ENCODE measurements at regions not wholly inside any gene's neighbourhood (a gene's known extent, or its start where the extent isn't known, plus 50 kb on each side); places are given as distances from the start of the nearest gene placed in this dataset.

GRCh38 chr13:33560726-33561125 is 257.2 kb upstream of the RFC3 start:
- TF ChIP-seq, protein P1, sequence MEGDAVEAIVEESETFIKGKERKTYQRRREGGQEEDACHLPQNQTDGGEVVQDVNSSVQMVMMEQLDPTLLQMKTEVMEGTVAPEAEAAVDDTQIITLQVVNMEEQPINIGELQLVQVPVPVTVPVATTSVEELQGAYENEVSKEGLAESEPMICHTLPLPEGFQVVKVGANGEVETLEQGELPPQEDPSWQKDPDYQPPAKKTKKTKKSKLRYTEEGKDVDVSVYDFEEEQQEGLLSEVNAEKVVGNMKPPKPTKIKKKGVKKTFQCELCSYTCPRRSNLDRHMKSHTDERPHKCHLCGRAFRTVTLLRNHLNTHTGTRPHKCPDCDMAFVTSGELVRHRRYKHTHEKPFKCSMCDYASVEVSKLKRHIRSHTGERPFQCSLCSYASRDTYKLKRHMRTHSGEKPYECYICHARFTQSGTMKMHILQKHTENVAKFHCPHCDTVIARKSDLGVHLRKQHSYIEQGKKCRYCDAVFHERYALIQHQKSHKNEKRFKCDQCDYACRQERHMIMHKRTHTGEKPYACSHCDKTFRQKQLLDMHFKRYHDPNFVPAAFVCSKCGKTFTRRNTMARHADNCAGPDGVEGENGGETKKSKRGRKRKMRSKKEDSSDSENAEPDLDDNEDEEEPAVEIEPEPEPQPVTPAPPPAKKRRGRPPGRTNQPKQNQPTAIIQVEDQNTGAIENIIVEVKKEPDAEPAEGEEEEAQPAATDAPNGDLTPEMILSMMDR (IDR thresholded peaks at IDR 0.05) = no peak
- TF ChIP-seq POLR2AphosphoS5 (IDR thresholded peaks at IDR 0.05) (no peak), POLR2A (IDR thresholded peaks at IDR 0.05) (no peak), EP300 (IDR thresholded peaks at IDR 0.05) (no peak)
